ENCODE measurements at regions not wholly inside any gene's neighbourhood (a gene's known extent, or its start where the extent isn't known, plus 50 kb on each side); places are given as distances from the start of the nearest gene placed in this dataset.

GRCh38 chrX:39550795-39551361 lies 546.9 kb downstream of the BCOR start:
- TF ChIP-seq YY1 (IDR thresholded peaks at IDR 0.05; ENCODE audit: low read depth) (no peak), MAX (IDR thresholded peaks at IDR 0.05) (no peak), FOXM1 (IDR thresholded peaks at IDR 0.05; ENCODE audit: borderline replicate concordance, low read depth) (no peak)

Data from Ishikawa (cell line).